DOHH2 (cell line): ENCODE measurements at regions not wholly inside any gene's neighbourhood (a gene's known extent, or its start where the extent isn't known, plus 50 kb on each side); places are given as distances from the start of the nearest gene placed in this dataset.

Experiments used
- H3F3A ChIP-seq: fragments of 200-600 bp; sonication (generic), shearing (Covaris generic); 2 replicates; pipeline ENCODE4 v1.6.0; 2016; ENCODE audit warnings: antibody characterized with exemption, mild to moderate bottlenecking; ENCODE audit not compliant: control insufficient read depth, insufficient read depth
- H3K27ac ChIP-seq: fragments of 200-600 bp; sonication (generic); 2 replicates; pipeline ENCODE4 v1.5.1; 2014; ENCODE audit warnings: low read depth, mild to moderate bottlenecking, low read length, moderate library complexity
- H3K27me3 ChIP-seq: fragments of 200-600 bp; sonication (generic); 2 replicates; pipeline ENCODE4 v1.6.1; 2014; ENCODE audit warnings: mild to moderate bottlenecking, low read length, mixed read lengths; ENCODE audit not compliant: control insufficient read depth
- H3K36me3 ChIP-seq: fragments of 200-600 bp; sonication (generic); 2 replicates; pipeline ENCODE4 v1.6.1; 2014; ENCODE audit warnings: mild to moderate bottlenecking, low read length, moderate library complexity, mixed read lengths; ENCODE audit not compliant: control insufficient read depth
- H3K4me1 ChIP-seq: fragments of 200-600 bp; sonication (generic); 2 replicates; pipeline ENCODE4 v1.6.1; 2014; ENCODE audit warnings: mild to moderate bottlenecking, low read length, mixed read lengths; ENCODE audit not compliant: control insufficient read depth
- H3K4me2 ChIP-seq: fragments of 200-600 bp; sonication (generic); 2 replicates; pipeline ENCODE4 v1.6.0; 2014; ENCODE audit warnings: mild to moderate bottlenecking, low read length, moderate library complexity
- H3K4me3 ChIP-seq: fragments of 200-600 bp; sonication (generic); 2 replicates; pipeline ENCODE4 v1.5.1; 2014; ENCODE audit warnings: mild to moderate bottlenecking, low read length, mixed read lengths
- H3K79me2 ChIP-seq: fragments of 200-600 bp; sonication (generic); 2 replicates; pipeline ENCODE4 v1.6.1; 2014; ENCODE audit warnings: mild to moderate bottlenecking, low read length, mixed read lengths; ENCODE audit not compliant: control insufficient read depth
- H3K9me2 ChIP-seq: fragments of 200-600 bp; sonication (generic); replicated peaks from 2 replicates; pipeline ENCODE4 v1.6.1; 2014; ENCODE audit warnings: mild to moderate bottlenecking, low read length, mixed read lengths; ENCODE audit not compliant: control insufficient read depth
- H3K9me3 ChIP-seq: fragments of 200-600 bp; sonication (generic); 2 replicates; pipeline ENCODE4 v1.6.1; 2014; ENCODE audit warnings: antibody characterized with exemption, low read length, mixed read lengths; ENCODE audit not compliant: control insufficient read depth, insufficient read depth
- H4K20me1 ChIP-seq: fragments of 200-600 bp; sonication (generic); 2 replicates; pipeline ENCODE4 v1.6.0; 2014; ENCODE audit warnings: low read depth, mild to moderate bottlenecking, antibody characterized with exemption, low read length, moderate library complexity; ENCODE audit not compliant: control insufficient read depth, insufficient read depth
- EZH2phosphoT487 ChIP-seq: fragments of 200-600 bp; sonication (generic); IDR thresholded peaks from 2 replicates; pipeline ENCODE4 v1.6.1; 2017; ENCODE audit warnings: borderline replicate concordance, mild to moderate bottlenecking, antibody characterized with exemption, low read length, moderate library complexity, mixed read lengths
- TF ChIP-seq, protein P1 (sequence below): fragments of 200-600 bp; sonication (generic); IDR thresholded peaks from one replicate; pipeline ENCODE4 v1.5.1; 2014; ENCODE audit warnings: antibody characterized with exemption, mild to moderate bottlenecking, low read depth, low read length; ENCODE audit not compliant: poor library complexity, severe bottlenecking

- H3K9me3 ChIP-seq = no peaks in the 10 kb centered on the region
- no peaks in the 10 kb centered on the region for H3K36me3 ChIP-seq
- no peaks in the 10 kb centered on the region for H3K27me3 ChIP-seq
- no peak overlapping the region for H3K4me2 ChIP-seq
- no peaks in the 10 kb centered on the region for H3K9me2 ChIP-seq
- H3F3A ChIP-seq = 0 out of 2 replicates have a peak, but pooled peaks cover 3% of the 10 kb centered on the region
- H3K4me1 ChIP-seq = peaks cover 12% of the 10 kb centered on the region
- H3K27ac ChIP-seq = no peak overlapping the region
- no peak for TF ChIP-seq EZH2phosphoT487
- TF ChIP-seq, protein P1, sequence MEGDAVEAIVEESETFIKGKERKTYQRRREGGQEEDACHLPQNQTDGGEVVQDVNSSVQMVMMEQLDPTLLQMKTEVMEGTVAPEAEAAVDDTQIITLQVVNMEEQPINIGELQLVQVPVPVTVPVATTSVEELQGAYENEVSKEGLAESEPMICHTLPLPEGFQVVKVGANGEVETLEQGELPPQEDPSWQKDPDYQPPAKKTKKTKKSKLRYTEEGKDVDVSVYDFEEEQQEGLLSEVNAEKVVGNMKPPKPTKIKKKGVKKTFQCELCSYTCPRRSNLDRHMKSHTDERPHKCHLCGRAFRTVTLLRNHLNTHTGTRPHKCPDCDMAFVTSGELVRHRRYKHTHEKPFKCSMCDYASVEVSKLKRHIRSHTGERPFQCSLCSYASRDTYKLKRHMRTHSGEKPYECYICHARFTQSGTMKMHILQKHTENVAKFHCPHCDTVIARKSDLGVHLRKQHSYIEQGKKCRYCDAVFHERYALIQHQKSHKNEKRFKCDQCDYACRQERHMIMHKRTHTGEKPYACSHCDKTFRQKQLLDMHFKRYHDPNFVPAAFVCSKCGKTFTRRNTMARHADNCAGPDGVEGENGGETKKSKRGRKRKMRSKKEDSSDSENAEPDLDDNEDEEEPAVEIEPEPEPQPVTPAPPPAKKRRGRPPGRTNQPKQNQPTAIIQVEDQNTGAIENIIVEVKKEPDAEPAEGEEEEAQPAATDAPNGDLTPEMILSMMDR = no peak
- H3K79me2 ChIP-seq = no peaks in the 10 kb centered on the region
- H3K4me3 ChIP-seq = no peak overlapping the region
- no peaks in the 10 kb centered on the region for H4K20me1 ChIP-seq
Observed at GRCh38 chr9:20014168-20014567, 225.3 kb upstream of the SLC24A2 start.

- H3K36me3 ChIP-seq = no peaks in the 10 kb centered on the region
- H3F3A ChIP-seq = 0 out of 2 replicates have a peak, but pooled peaks cover 3% of the 10 kb centered on the region
- no peaks in the 10 kb centered on the region for H3K9me3 ChIP-seq
- TF ChIP-seq, protein P1 = no peak
- TF ChIP-seq EZH2phosphoT487 = no peak
- no peak overlapping the region for H3K27ac ChIP-seq
- H3K4me3 ChIP-seq = no peak overlapping the region
- no peaks in the 10 kb centered on the region for H4K20me1 ChIP-seq
- H3K27me3 ChIP-seq = no peaks in the 10 kb centered on the region
- no peaks in the 10 kb centered on the region for H3K9me2 ChIP-seq
- H3K4me2 ChIP-seq = no peak overlapping the region
- peaks cover 12% of the 10 kb centered on the region for H3K4me1 ChIP-seq
- no peaks in the 10 kb centered on the region for H3K79me2 ChIP-seq
Observed at GRCh38 chr9:20012232-20012631, 223.4 kb upstream of the SLC24A2 start.

DNA sequence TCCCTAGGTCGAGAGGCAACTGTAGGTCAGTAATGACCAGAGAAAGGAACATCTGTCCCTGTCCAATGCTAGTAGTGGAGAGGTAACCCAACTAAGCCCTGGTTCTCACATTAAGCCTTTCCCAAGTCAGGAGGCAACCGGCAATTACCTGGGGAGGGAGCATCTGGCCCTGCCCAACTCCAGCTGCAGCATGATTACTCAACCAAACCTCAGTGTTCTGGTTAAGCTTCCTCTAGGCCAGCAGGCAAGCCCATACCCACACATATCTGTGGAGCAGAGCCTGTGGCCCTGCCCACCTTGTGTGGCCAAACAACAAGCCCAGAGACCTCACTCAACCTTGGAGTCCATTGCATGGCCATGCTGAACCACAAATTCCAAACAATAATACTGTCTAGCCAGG is 220.8 kb upstream of the SLC24A2 start:
- no peak for TF ChIP-seq EZH2phosphoT487
- TF ChIP-seq, protein P1 = no peak

More for the DNA sequence above, 220.8 kb upstream of the SLC24A2 start:
- Histone ChIP-seq H3K79me2 (no peaks in the 10 kb centered on the region), H3K4me1 (no peaks in the 10 kb centered on the region), H3K27ac (no peak overlapping the region), H3K27me3 (no peaks in the 10 kb centered on the region), H3F3A (no peaks in the 10 kb centered on the region), H3K4me3 (no peak overlapping the region), H3K9me3 (no peaks in the 10 kb centered on the region), H3K36me3 (no peaks in the 10 kb centered on the region), H3K9me2 (no peaks in the 10 kb centered on the region; the same call in 1 of the 2 replicates), H4K20me1 (no peaks in the 10 kb centered on the region), H3K4me2 (no peak overlapping the region)
